Spleen (tissue), 11 donors: ENCODE measurements at regions not wholly inside any gene's neighbourhood (a gene's known extent, or its start where the extent isn't known, plus 50 kb on each side); places are given as distances from the start of the nearest gene placed in this dataset.

Source experiments
- DNase-seq: peaks from one replicate; pipeline ENCODE4 v3.0.0-alpha.2; 2020
- H3K27ac ChIP-seq, 8 donors: fragments of 200-600 bp; sonication (generic) in 7 of 8; 1 replicate in 4 of 8; 2 replicates in 4 of 8; pipeline versions ENCODE4 v1.5.0 to v1.8.0; 2016 to 2021; ENCODE audit warnings: inconsistent platforms in 4 of 8, mild to moderate bottlenecking in 4 of 8, moderate library complexity in 1 of 8
- H3K27me3 ChIP-seq, 7 donors: fragments of 200-600 bp; sonication (generic) in 6 of 7; replicated peaks in 1 of 7; 1 replicate in 4 of 7; 2 replicates in 3 of 7; pipeline versions ENCODE4 v1.5.0 to v1.8.0; 2016 to 2021; ENCODE audit warnings: inconsistent platforms in 3 of 7, mild to moderate bottlenecking in 1 of 7
- H3K36me3 ChIP-seq, 6 donors: fragments of 200-600 bp; sonication (generic) in 5 of 6; 1 replicate in 4 of 6; 2 replicates in 2 of 6; pipeline versions ENCODE4 v1.5.0 to v1.8.0; 2016 to 2021; ENCODE audit warnings: inconsistent platforms in 2 of 6
- H3K4me1 ChIP-seq, 6 donors: fragments of 200-600 bp; sonication (generic) in 5 of 6; 1 replicate in 3 of 6; 2 replicates in 3 of 6; pipeline versions ENCODE4 v1.5.0 to v1.8.0; 2016 to 2021; ENCODE audit warnings: inconsistent platforms in 3 of 6
- H3K4me3 ChIP-seq, 8 donors: fragments of 200-600 bp; sonication (generic) in 7 of 8; 1 replicate in 4 of 8; 2 replicates in 4 of 8; pipeline versions ENCODE4 v1.5.0 to v1.8.0; 2016 to 2021; ENCODE audit warnings: inconsistent platforms in 4 of 8, mild to moderate bottlenecking in 4 of 8, moderate library complexity in 2 of 8
- H3K9me3 ChIP-seq, 8 donors: fragments of 200-600 bp; sonication (generic) in 7 of 8; 1 replicate in 4 of 8; 2 replicates in 4 of 8; pipeline versions ENCODE4 v1.5.0 to v1.8.0; 2016 to 2021; ENCODE audit warnings: inconsistent platforms in 4 of 8
- CTCF ChIP-seq, 11 experiments: fragments of 200-600 bp in 7 of 11; fragments of 450-650 bp in 4 of 11; sonication (generic) in 4 of 11; IDR thresholded peaks in 8 of 11; conservative IDR thresholded peaks in 3 of 11; 1 replicate in 7 of 11; 2 replicates in 4 of 11; pipeline versions ENCODE4 v1.4.0 to v1.8.0; 2016 to 2021; ENCODE audit warnings: antibody characterized with exemption in 11 of 11, inconsistent platforms in 4 of 11, mild to moderate bottlenecking in 1 of 11
- POLR2A ChIP-seq, 3 donors: fragments of 450-650 bp; IDR thresholded peaks; one replicate each; pipeline ENCODE4 v1.5.1; 2017; ENCODE audit warnings: antibody characterized with exemption in 3 of 3, mild to moderate bottlenecking in 1 of 3
- POLR2AphosphoS5 ChIP-seq, 3 donors: sonication (generic); formaldehyde crosslinking; IDR thresholded peaks; one replicate each; pipeline ENCODE4 v1.5.1; 2017; ENCODE audit warnings: antibody characterized with exemption in 3 of 3
- WGBS, 5 donors: extraction: QIAGEN DNeasy Blood & Tissue Kit in 3 of 5; methylation state at CpG; one replicate each; pipeline versions ENCODE4 v1.1.5 to v1.1.7; 2013 to 2018; 5-methylcytosine and 5-hydroxymethylcytosine counted together
- intact Hi-C: fragments of 100-400 bp; cut with DNase I; formaldehyde crosslinking; loops from one replicate; pipeline ENCODE4 v1.15.0; 2023; ENCODE audit warnings: low total_unique reads
- donor health status: healthy with polysubstance abuse.
- donor health status: DM: no; HTN: no; CAD: no; lungs with moderate emphysema.
- donor health status: DM: no; HTN: no; CAD: no.
- donor health status: Bipolar disorder and iron deficiency.
- donor health status: healthy.
- donor health status: DM: no; HTN: no; CAD: no.
- donor health status: DM: yes; HTN: yes; CAD: no.

- TF ChIP-seq CTCF (IDR thresholded peaks at IDR 0.05 in 8 of 11, conservative IDR thresholded peaks at IDR 0.05 in 3 of 11) (no peak), POLR2A (IDR thresholded peaks at IDR 0.05) (no peak), POLR2AphosphoS5 (IDR thresholded peaks at IDR 0.05) (no peak)
- intact Hi-C loops = no loop called here
- Histone ChIP-seq H3K36me3 (no peaks in the 10 kb centered on the region), H3K4me1 (no peaks in the 10 kb centered on the region), H3K27me3 (peaks cover 0 to 10% (median 0%) of the 10 kb centered on the region in 7 donors), H3K27ac (no peak overlapping the region), H3K9me3 (no peaks in the 10 kb centered on the region), H3K4me3 (no peak overlapping the region)
- DNase-seq = no peak
Measured at GRCh38 chr10:78393094-78393493, 359.4 kb downstream of the RPS24 start.

GRCh38 chr10:78394047-78394446, 360.4 kb downstream of the RPS24 start:
- Histone ChIP-seq H3K4me3 (no peak overlapping the region), H3K36me3 (no peaks in the 10 kb centered on the region), H3K4me1 (no peaks in the 10 kb centered on the region), H3K27me3 (peaks cover 0 to 10% (median 0%) of the 10 kb centered on the region in 7 donors), H3K9me3 (no peaks in the 10 kb centered on the region), H3K27ac (no peak overlapping the region)
- 81 to 95% (median 91%) methylated on average over 4 of the region's 4 CpGs for WGBS, 5 donors
- intact Hi-C loops = no loop called here
- no peak for DNase-seq
- TF ChIP-seq CTCF (IDR thresholded peaks at IDR 0.05 in 8 of 11, conservative IDR thresholded peaks at IDR 0.05 in 3 of 11) (no peak), POLR2AphosphoS5 (IDR thresholded peaks at IDR 0.05) (no peak), POLR2A (IDR thresholded peaks at IDR 0.05) (no peak)

GRCh38 chr10:78395162-78395561, 361.5 kb downstream of the RPS24 start:
- intact Hi-C loops = no loop called here
- TF ChIP-seq POLR2AphosphoS5 (IDR thresholded peaks at IDR 0.05) (no peak), POLR2A (IDR thresholded peaks at IDR 0.05) (no peak), CTCF (IDR thresholded peaks at IDR 0.05 in 8 of 11, conservative IDR thresholded peaks at IDR 0.05 in 3 of 11) (no peak)
- WGBS, 5 donors = 90 to 94% (median 91%) methylated on average over 4 of the region's 4 CpGs
- H3K4me3 ChIP-seq = no peak overlapping the region
- H3K4me1 ChIP-seq = no peaks in the 10 kb centered on the region
- DNase-seq = no peak
- no peaks in the 10 kb centered on the region for H3K9me3 ChIP-seq
- no peaks in the 10 kb centered on the region for H3K36me3 ChIP-seq
- H3K27me3 ChIP-seq = peaks cover 0 to 1% (median 0%) of the 10 kb centered on the region in 7 donors
- no peak overlapping the region for H3K27ac ChIP-seq

GRCh38 chr10:78396754-78397153, 363.1 kb downstream of the RPS24 start:
- Histone ChIP-seq H3K36me3 (no peaks in the 10 kb centered on the region), H3K27ac (no peak overlapping the region), H3K9me3 (no peaks in the 10 kb centered on the region), H3K27me3 (no peaks in the 10 kb centered on the region), H3K4me1 (peaks cover 0 to under 1% (median 0%) of the 10 kb centered on the region in 6 donors), H3K4me3 (no peak overlapping the region)
- TF ChIP-seq CTCF (IDR thresholded peaks at IDR 0.05 in 8 of 11, conservative IDR thresholded peaks at IDR 0.05 in 3 of 11) = no peak
- TF ChIP-seq POLR2A (IDR thresholded peaks at IDR 0.05) = no peak
- no peak for TF ChIP-seq POLR2AphosphoS5 (IDR thresholded peaks at IDR 0.05)
- intact Hi-C loops = no loop called here
- 89 to 93% (median 91%) methylated on average over 4 of the region's 4 CpGs for WGBS, 5 donors
- DNase-seq = no peak
